Mesenchymal stem cell (in vitro differentiated cells and primary cell): ENCODE measurements at regions not wholly inside any gene's neighbourhood (a gene's known extent, or its start where the extent isn't known, plus 50 kb on each side); places are given as distances from the start of the nearest gene placed in this dataset.
A peak's percentile ranks its signal among the peaks of the same experiment; 100 is the strongest.

Experiments used
- DNase-seq: peaks from one replicate; pipeline ENCODE4 v3.0.0-alpha.2; 2013
- H2AFZ ChIP-seq: one replicate; pipeline ENCODE4 v1.6.1; 2013; ENCODE audit warnings: low read depth, mild to moderate bottlenecking, control low read depth, inconsistent platforms, low read length, moderate library complexity
- H2AK5ac ChIP-seq: 2 replicates; pipeline ENCODE4 v1.6.1; 2013; ENCODE audit warnings: low read length, moderate library complexity, mild to moderate bottlenecking, inconsistent platforms; ENCODE audit not compliant: severe bottlenecking
- H2BK120ac ChIP-seq: one replicate; pipeline ENCODE4 v1.6.1; 2013; ENCODE audit warnings: low read depth, mild to moderate bottlenecking, inconsistent platforms, low read length, moderate library complexity
- H2BK12ac ChIP-seq, 2 experiments: one replicate each; pipeline ENCODE4 v1.6.1; 2013; ENCODE audit warnings: inconsistent platforms in 2 of 2, low read length in 2 of 2, mild to moderate bottlenecking in 2 of 2, moderate library complexity in 2 of 2, control low read depth in 1 of 2
- H2BK15ac ChIP-seq: one replicate; pipeline ENCODE4 v1.6.1; 2013; ENCODE audit warnings: mild to moderate bottlenecking, low read depth, inconsistent platforms; ENCODE audit not compliant: poor library complexity, severe bottlenecking
- H2BK5ac ChIP-seq: 2 replicates; pipeline ENCODE4 v1.6.1; 2013; ENCODE audit warnings: low read depth, mild to moderate bottlenecking, low read length, control low read depth, inconsistent platforms; ENCODE audit not compliant: poor library complexity, severe bottlenecking
- H3K14ac ChIP-seq, 2 experiments: one replicate each; pipeline ENCODE4 v1.6.1; 2013; ENCODE audit warnings: inconsistent platforms in 2 of 2, low read length in 2 of 2, control low read depth in 1 of 2, mild to moderate bottlenecking in 1 of 2, moderate library complexity in 1 of 2
- H3K18ac ChIP-seq, 2 experiments: one replicate each; pipeline ENCODE4 v1.6.1; 2013; ENCODE audit warnings: inconsistent platforms in 2 of 2, low read length in 2 of 2, control low read depth in 1 of 2, low read depth in 1 of 2, mild to moderate bottlenecking in 1 of 2
- H3K23ac ChIP-seq, 2 experiments: one replicate each; pipeline ENCODE4 v1.6.1; 2013; ENCODE audit warnings: inconsistent platforms in 2 of 2, low read length in 2 of 2, mild to moderate bottlenecking in 2 of 2, moderate library complexity in 2 of 2, control low read depth in 1 of 2
- H3K27ac ChIP-seq: 2 replicates; pipeline ENCODE4 v1.5.1; 2013; ENCODE audit warnings: mild to moderate bottlenecking, moderate library complexity, low read length, control low read depth, inconsistent platforms; ENCODE audit not compliant: poor library complexity, severe bottlenecking
- H3K27me3 ChIP-seq, 2 experiments: 2 replicates each; pipeline versions ENCODE4 v1.6.1 to v1.7.0; 2013; ENCODE audit warnings: low read length in 2 of 2, mild to moderate bottlenecking in 2 of 2, moderate library complexity in 2 of 2, control low read depth in 1 of 2, inconsistent platforms in 1 of 2; ENCODE audit not compliant: control insufficient read depth in 1 of 2, insufficient read depth in 1 of 2
- H3K36me3 ChIP-seq, 2 experiments: 2 replicates each; pipeline versions ENCODE4 v1.6.1 to v1.7.0; 2013; ENCODE audit warnings: low read length in 2 of 2, control low read depth in 1 of 2, inconsistent platforms in 1 of 2, low read depth in 1 of 2, mild to moderate bottlenecking in 1 of 2; ENCODE audit not compliant: insufficient read depth in 2 of 2, control insufficient read depth in 1 of 2
- H3K4ac ChIP-seq, 2 experiments: one replicate each; pipeline ENCODE4 v1.6.1; 2013; ENCODE audit warnings: inconsistent platforms in 2 of 2, low read length in 2 of 2, mild to moderate bottlenecking in 2 of 2, moderate library complexity in 2 of 2, control low read depth in 1 of 2, low read depth in 1 of 2
- H3K4me1 ChIP-seq: 2 replicates; pipeline ENCODE4 v1.6.1; 2013; ENCODE audit warnings: low read depth, low read length, control low read depth; ENCODE audit not compliant: control insufficient read depth, insufficient read depth
- H3K4me2 ChIP-seq: 2 replicates; pipeline ENCODE4 v1.6.1; 2013; ENCODE audit warnings: low read length, mild to moderate bottlenecking, inconsistent platforms; ENCODE audit not compliant: poor library complexity, severe bottlenecking
- H3K4me3 ChIP-seq, 2 experiments: 2 replicates each; pipeline versions ENCODE4 v1.5.1 to v1.7.0; 2013; ENCODE audit warnings: low read length in 2 of 2, mild to moderate bottlenecking in 2 of 2, control low read depth in 1 of 2, low read depth in 1 of 2; ENCODE audit not compliant: insufficient read depth in 1 of 2
- H3K79me1 ChIP-seq: replicated peaks from 2 replicates; pipeline ENCODE4 v1.6.1; 2013; ENCODE audit warnings: mild to moderate bottlenecking, control low read depth, low read length, inconsistent platforms; ENCODE audit not compliant: poor library complexity, severe bottlenecking
- H3K9ac ChIP-seq: 2 replicates; pipeline ENCODE4 v1.7.0; 2013; ENCODE audit warnings: mild to moderate bottlenecking, low read length, moderate library complexity
- H3K9me3 ChIP-seq: 2 replicates; pipeline ENCODE4 v1.7.0; 2013; ENCODE audit warnings: mild to moderate bottlenecking, low read length; ENCODE audit not compliant: control insufficient read depth
- H4K8ac ChIP-seq: one replicate; pipeline ENCODE4 v1.6.1; 2013; ENCODE audit warnings: inconsistent platforms, mild to moderate bottlenecking, low read length, moderate library complexity
- H4K91ac ChIP-seq: one replicate; pipeline ENCODE4 v1.6.1; 2013; ENCODE audit warnings: mild to moderate bottlenecking, low read length, inconsistent platforms
- WGBS: methylation state at CpG from one replicate; pipeline ENCODE4 v1.1.7; 2013; ENCODE audit warnings: mixed read lengths; 5-methylcytosine and 5-hydroxymethylcytosine counted together

DNA sequence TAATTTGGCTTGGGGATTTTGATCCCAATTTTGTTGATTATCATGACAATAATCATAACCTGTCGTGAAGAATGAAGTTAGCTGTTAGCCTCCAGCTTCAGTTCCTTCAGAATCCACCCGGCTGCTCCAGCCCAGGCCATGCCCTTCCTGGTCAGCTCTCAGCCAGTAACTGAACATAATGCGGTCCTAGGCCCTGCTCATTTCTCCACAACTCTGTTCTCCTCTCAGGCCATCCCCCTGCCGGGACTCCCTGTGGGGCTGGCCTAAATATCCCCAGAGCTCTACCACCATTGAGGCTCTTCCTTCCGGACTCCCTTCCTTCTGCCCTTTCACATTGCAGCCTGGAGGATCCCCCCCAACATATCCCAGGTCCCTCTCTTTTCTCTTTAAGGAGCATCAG is 833.4 kb upstream of the GOT2 start:
- Histone ChIP-seq H2BK15ac (no peak overlapping the region), H3K9ac (no peak overlapping the region), H2BK5ac (no peak overlapping the region), H3K27ac (no peak overlapping the region), H3K18ac (no peak overlapping the region), H2AFZ (no peak overlapping the region), H3K27me3 (no peaks in the 10 kb centered on the region), H3K14ac (no peak overlapping the region), H3K9me3 (no peaks in the 10 kb centered on the region), H3K4me1 (no peaks in the 10 kb centered on the region), H2BK12ac (peak overlapping the region in 1 of 2 experiments; percentile 49), H3K79me1 (no peaks in the 10 kb centered on the region), H3K4me2 (no peak overlapping the region), H3K36me3 (no peaks in the 10 kb centered on the region), H4K8ac (no peak overlapping the region), H2AK5ac (no peak overlapping the region), H3K23ac (no peak overlapping the region), H4K91ac (no peak overlapping the region), H3K4me3 (no peak overlapping the region), H2BK120ac (no peak overlapping the region), H3K4ac (no peak overlapping the region)
- 87% methylated on average over 5 of the region's 5 CpGs for WGBS
- DNase-seq = no peak

DNA sequence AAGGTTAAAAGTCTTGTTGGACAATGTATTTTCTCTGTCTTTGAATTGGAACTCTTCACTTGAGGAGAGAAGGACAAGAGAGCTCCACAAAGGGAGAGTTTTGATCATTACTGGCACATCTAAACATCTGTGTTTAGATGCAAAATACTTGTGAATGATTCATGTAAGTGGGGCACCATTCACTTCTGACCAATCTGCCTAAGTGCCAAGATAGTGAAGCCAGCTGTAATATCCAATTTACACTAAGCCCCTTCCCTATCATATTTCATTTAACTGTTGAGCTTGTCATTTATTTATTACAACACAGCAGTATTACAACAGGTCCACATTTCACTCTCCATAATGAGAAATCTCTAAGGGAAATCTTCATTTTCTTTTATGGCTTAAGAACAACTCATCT is 832.3 kb upstream of the GOT2 start:
- no peak overlapping the region for H3K9ac ChIP-seq
- no peaks in the 10 kb centered on the region for H3K9me3 ChIP-seq
- no peaks in the 10 kb centered on the region for H3K36me3 ChIP-seq
- H3K79me1 ChIP-seq = no peaks in the 10 kb centered on the region
- H2BK12ac ChIP-seq = no peak overlapping the region
- no peak overlapping the region for H3K23ac ChIP-seq
- no peak overlapping the region for H3K4me2 ChIP-seq
- no peak overlapping the region for H2AK5ac ChIP-seq
- H3K27ac ChIP-seq = no peak overlapping the region
- H2AFZ ChIP-seq = no peak overlapping the region
- no peaks in the 10 kb centered on the region for H3K27me3 ChIP-seq
- H3K4ac ChIP-seq = no peak overlapping the region
- no peak for DNase-seq
- no peak overlapping the region for H2BK120ac ChIP-seq
- no peak overlapping the region for H2BK5ac ChIP-seq
- no peak overlapping the region for H4K91ac ChIP-seq
- H3K14ac ChIP-seq = no peak overlapping the region
- H3K4me1 ChIP-seq = no peaks in the 10 kb centered on the region
- H4K8ac ChIP-seq = no peak overlapping the region
- H2BK15ac ChIP-seq = no peak overlapping the region
- no peak overlapping the region for H3K4me3 ChIP-seq
- no peak overlapping the region for H3K18ac ChIP-seq

DNA sequence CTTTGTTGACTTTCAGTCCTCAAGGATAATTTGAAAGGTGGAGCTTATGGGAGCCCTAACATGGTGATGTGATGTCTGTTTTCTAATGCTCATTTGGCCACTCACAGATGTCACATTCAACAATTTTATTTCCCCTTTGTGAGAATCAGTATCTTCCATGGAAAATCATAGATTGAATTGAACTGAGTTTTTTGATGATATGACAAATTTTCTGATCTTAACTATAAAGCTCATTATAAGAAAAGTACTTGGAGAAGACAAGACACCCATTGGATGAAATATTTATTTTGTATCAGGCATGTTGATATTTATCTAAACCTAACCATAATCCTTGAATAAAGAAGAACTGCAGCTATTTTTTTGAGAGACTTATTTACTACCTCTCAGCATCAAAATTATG is 824.6 kb upstream of the GOT2 start:
- no peaks in the 10 kb centered on the region for H3K27me3 ChIP-seq
- H2BK12ac ChIP-seq = no peak overlapping the region
- no peaks in the 10 kb centered on the region for H3K79me1 ChIP-seq
- DNase-seq = no peak
- no peak overlapping the region for H2BK15ac ChIP-seq
- H2BK120ac ChIP-seq = no peak overlapping the region
- H2AK5ac ChIP-seq = no peak overlapping the region
- no peak overlapping the region for H3K4me3 ChIP-seq
- H4K8ac ChIP-seq = no peak overlapping the region
- H2BK5ac ChIP-seq = no peak overlapping the region
- no peaks in the 10 kb centered on the region for H3K4me1 ChIP-seq
- no peak overlapping the region for H3K18ac ChIP-seq
- no peak overlapping the region for H3K27ac ChIP-seq
- H3K9ac ChIP-seq = no peak overlapping the region
- no peaks in the 10 kb centered on the region for H3K36me3 ChIP-seq
- H3K4me2 ChIP-seq = no peak overlapping the region
- H3K9me3 ChIP-seq = no peaks in the 10 kb centered on the region
- no peak overlapping the region for H3K4ac ChIP-seq
- H4K91ac ChIP-seq = no peak overlapping the region
- H3K23ac ChIP-seq = no peak overlapping the region
- no peak overlapping the region for H3K14ac ChIP-seq
- H2AFZ ChIP-seq = no peak overlapping the region

GRCh38 chr16:59552164-59552563 is 818.0 kb upstream of the GOT2 start:
- H2BK15ac ChIP-seq = no peak overlapping the region
- H3K14ac ChIP-seq = no peak overlapping the region
- H2BK12ac ChIP-seq = no peak overlapping the region
- H2BK5ac ChIP-seq = no peak overlapping the region
- H3K18ac ChIP-seq = no peak overlapping the region
- WGBS = 96% methylated on average over 3 of the region's 5 CpGs
- H3K9me3 ChIP-seq = no peaks in the 10 kb centered on the region
- H3K4me1 ChIP-seq = no peaks in the 10 kb centered on the region
- H3K27ac ChIP-seq = no peak overlapping the region
- H2BK120ac ChIP-seq = no peak overlapping the region
- H3K4me2 ChIP-seq = no peak overlapping the region
- no peak overlapping the region for H4K91ac ChIP-seq
- H3K4me3 ChIP-seq = no peak overlapping the region
- no peak for DNase-seq
- no peak overlapping the region for H3K9ac ChIP-seq
- no peaks in the 10 kb centered on the region for H3K79me1 ChIP-seq
- H4K8ac ChIP-seq = no peak overlapping the region
- H3K36me3 ChIP-seq = no peaks in the 10 kb centered on the region
- H2AK5ac ChIP-seq = no peak overlapping the region
- H3K4ac ChIP-seq = no peak overlapping the region
- H3K23ac ChIP-seq = no peak overlapping the region
- no peak overlapping the region for H2AFZ ChIP-seq
- no peaks in the 10 kb centered on the region for H3K27me3 ChIP-seq
